Skin epidermis (tissue), 12 donors: ENCODE measurements at regions not wholly inside any gene's neighbourhood (a gene's known extent, or its start where the extent isn't known, plus 50 kb on each side); places are given as distances from the start of the nearest gene placed in this dataset.
"Not testable (repeated sequence)": the region's sequence is repeated elsewhere in the genome, so short reads cannot be mapped to it uniquely, and the experiment has no call there.

ENCODE experiments used
- H3K27ac ChIP-seq, 21 experiments: fragments of 200-600 bp; sonication (generic) in 11 of 21; one replicate each; pipeline ENCODE4 v1.5.0; 2020; ENCODE audit warnings: mild to moderate bottlenecking in 3 of 21, inconsistent platforms in 2 of 21, moderate library complexity in 2 of 21
- H3K4me3 ChIP-seq, 7 experiments: fragments of 200-600 bp; sonication (generic) in 2 of 7; one replicate each; pipeline ENCODE4 v1.5.0; 2020; ENCODE audit warnings: inconsistent platforms in 2 of 7, mild to moderate bottlenecking in 2 of 7, moderate library complexity in 1 of 7

DNA sequence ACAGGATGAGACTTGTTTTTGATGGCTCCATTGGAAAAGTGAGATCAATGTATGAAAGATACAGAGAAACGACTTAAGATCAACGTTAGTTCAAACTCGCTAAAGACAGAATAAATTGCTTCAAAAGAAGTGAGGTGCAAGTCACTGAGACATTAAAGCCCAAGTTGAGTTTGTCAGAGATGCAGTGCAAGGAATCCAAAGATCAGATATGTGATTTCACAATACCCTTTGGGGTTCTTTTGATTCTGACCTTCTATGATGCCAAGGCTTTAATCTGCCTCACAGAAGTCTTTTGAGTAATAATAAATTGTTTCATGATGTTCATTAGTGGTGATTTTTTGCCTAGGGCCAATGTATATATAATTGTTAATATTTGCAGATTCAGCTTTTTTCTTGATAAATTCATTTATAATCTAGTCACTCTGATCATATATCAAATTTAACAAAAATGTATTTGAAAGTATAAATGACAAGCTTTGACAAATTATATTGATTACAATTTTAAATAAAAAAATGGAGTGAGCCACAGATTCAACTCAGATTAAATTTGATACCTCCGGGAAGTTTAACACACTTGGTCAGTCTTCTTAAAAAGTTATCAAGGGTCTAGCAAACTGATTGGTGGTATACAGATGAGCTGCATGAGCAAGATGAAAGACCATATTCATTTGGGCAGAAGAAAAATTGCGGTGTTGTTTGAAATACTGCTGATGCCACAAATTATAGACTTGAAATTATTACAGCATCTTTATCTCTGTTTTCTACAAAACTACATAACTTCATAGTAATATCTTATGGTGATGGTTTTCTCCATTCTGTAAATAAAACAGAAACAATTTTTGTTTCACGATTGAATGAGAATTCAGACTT, 144.8 kb upstream of the FAR2 start:
- no peak overlapping the region for H3K4me3 ChIP-seq
- no peak overlapping the region for H3K27ac ChIP-seq

DNA sequence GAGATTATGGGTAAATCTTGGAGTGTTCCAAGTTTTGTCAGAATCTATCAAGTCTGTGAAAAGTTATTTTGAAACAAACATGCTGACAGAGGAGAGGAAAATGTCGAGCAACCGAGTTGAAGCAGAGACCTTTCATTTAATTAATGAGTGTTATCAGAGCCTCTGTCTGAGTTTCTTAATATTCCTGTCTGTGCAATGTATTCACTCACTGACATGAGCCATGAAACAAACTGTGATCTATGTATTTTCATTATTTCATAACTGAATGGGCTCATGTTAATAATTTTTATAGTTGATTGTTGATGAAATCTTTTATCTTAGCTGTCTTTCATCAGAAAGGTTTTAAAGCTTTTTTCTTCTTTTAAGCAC, 144.2 kb upstream of the FAR2 start:
- no peak overlapping the region for H3K4me3 ChIP-seq

DNA sequence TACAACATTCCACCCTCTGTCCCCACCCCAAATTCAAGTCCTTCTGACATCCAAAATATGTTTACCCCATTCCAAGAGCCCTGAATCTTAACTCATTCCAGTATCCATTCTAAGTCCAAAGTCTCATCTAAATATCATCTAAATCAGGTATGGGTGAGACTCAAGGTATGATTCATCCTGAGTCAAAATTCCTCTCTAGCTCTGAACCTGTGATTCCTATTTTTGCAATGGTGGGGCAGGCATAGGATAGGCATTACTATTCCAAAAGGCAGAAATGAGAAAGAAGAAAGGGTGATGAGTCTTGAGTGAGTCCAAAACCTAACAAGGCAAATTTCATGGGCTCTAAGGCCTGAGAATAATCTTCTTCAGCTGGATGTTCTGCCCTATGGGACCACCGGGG, 140.3 kb upstream of the FAR2 start:
- Histone ChIP-seq H3K27ac (no peak overlapping the region), H3K4me3 (no peak overlapping the region)

More for the DNA sequence above, 144.2 kb upstream of the FAR2 start:
- H3K27ac ChIP-seq = no peak overlapping the region

DNA sequence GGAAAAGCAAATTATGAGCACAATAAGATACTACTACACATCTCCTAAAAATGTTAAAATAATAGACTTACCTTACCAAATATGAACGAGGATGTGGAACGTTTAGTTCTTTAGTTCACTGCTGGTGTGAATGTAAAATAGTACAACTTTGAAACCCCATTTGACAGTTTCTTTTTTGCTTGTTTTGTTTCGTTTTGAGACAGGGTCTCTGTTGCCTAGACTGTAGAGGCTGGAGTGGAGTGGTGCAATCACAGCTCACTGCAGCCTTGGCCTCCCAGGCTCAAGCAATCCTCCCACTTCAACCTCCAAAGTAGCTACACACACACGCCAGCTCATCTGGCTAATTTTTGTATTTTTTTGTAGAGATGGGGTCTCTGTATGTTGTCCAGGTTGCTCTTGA, 136.4 kb upstream of the FAR2 start:
- H3K4me3 ChIP-seq = no peak overlapping the region
- H3K27ac ChIP-seq = no peak overlapping the region

DNA sequence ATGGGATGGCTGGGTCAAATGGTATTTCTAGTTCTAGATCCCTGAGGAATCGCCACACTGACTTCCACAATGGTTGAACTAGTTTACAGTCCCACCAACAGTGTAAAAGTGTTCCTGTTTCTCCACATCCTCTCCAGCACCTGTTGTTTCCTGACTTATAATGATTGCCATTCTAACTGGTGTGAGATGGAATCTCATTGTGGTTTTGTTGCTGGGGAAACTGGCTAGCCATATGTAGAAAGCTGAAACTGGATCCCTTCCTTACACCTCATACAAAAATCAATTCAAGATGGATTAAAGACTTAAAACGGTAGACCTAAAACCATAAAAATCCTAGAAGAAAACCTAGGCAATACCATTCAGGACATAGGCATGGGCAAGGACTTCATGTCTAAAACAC, 131.5 kb upstream of the FAR2 start:
- not testable (repeated sequence) for H3K27ac ChIP-seq, H3K4me3 ChIP-seq

DNA sequence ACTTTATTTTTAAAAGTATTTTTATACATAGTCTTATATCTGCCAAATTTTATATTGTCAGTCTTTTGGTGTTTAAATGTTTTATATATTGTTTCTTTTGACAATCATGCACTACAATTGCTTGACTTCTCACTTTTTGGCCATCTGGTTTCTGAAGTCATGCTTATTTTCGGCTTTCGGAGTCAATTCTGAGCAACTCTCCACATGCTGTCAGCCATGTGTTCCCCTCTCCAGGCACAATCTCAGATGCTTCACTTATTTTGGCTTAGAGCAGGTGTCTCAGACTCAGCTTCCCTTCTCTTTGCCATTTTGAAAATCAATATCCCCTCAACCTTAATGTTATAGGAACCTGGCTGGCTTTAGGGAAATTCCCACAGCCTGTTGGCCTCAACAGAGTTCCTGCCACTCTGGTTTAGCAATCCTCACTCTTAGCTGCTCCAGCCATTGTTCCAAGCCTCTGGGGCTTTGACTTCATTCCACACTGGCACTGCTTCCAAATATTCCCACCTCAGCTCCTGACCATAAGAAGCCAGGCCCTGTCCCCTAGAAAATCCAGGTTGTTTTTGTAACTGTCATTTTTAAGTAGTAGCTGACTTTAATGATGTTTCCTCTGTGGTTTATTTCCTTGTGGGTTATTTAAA, 125.5 kb upstream of the FAR2 start:
- Histone ChIP-seq H3K4me3 (no peak overlapping the region), H3K27ac (no peak overlapping the region)

DNA sequence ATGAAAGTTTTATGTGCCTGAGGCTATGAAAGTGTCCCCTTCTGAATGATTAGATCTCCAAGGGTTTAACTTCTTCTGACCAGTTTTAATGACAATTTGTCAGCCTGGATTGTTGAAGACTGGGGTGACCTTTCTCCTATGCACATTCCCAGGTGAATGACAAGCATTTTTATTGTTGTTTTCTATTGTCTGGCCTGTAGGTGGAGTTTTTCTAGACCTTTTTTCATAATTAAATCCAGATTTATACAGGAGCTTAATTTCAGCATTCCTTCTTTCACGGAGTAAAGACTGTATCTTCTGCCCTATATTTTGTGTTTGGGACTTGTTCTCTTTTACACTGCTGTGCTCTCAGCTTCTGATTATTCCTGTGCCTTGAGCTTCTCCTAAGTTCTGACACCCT, 125.0 kb upstream of the FAR2 start:
- no peak overlapping the region for H3K4me3 ChIP-seq
- no peak overlapping the region for H3K27ac ChIP-seq

DNA sequence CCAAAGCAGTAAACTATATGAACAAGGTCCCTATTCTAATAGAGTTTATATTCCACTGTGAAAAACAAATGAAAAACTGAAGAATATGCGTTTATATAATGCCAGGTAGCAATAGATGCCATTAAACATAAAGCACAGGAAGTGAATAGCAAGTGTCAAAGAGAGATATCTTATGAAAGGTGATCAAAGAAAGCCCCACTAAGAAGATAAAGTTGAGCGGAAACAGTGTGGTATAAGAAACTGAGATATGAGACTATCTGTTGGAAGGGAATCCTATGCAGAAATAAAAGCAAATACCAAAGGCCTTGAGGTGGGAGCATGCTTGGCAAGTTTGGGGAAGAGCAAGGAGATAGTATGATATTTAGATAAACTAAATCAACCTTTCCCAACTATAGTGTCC, 123.1 kb upstream of the FAR2 start:
- Histone ChIP-seq H3K27ac (no peak overlapping the region), H3K4me3 (no peak overlapping the region)

DNA sequence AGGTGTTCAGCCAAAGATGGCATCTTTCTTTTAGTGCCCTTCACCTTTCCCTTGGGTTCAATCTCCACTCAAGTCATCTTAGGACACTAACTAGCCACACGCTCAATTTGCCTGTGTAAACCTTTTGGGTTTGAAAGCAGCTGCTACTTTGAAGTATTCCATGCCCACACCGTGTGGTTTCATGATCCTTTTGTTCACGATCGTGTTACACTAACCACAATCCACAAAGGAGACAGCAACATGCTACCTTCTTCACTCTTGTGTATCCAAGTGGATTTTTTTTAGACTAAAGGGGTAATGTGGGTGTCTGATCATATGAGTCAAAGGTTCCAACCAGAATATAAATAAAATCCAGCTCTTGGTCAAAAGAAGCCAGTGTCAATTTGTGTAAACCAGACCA, 122.7 kb upstream of the FAR2 start:
- no peak overlapping the region for H3K27ac ChIP-seq
- no peak overlapping the region for H3K4me3 ChIP-seq

DNA sequence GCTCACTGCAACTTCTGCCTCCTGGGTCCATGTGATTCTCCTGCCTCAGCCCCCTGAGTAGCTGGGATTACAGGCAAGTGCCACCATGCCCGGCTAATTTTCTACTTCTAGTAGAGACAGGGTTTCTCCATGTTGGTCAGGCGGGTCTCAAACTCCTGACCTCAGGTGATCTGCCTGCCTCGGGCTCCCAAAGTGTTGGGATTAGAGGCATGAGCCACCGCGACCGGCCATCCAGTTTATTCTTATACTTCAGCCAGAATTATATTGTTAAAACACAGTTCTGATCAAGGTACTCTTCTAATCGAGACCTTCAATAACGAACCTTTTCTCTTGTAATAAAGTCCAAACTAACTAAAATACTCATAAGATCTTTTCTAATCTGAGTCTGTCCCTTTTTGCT, 119.6 kb upstream of the FAR2 start:
- H3K4me3 ChIP-seq, H3K27ac ChIP-seq: not testable (repeated sequence)

DNA sequence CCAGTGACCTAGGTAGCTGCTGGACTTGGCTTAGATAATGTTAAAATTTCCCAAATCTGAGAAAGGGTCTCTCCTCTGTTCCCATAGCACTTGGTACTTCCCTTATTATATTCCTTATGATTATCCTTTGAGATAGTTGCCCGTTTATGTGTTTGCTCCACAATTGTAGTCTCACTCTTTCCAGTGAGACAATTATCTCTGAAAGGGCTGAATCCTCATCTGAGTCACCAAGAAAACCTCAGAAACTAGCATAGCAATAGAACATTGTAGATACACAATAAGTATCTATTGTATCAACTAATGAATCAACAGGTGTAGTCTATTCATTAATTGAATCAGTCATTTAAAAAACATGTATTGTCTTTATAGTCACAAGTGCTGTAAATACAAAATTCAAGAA, 119.1 kb upstream of the FAR2 start:
- H3K4me3 ChIP-seq = no peak overlapping the region

DNA sequence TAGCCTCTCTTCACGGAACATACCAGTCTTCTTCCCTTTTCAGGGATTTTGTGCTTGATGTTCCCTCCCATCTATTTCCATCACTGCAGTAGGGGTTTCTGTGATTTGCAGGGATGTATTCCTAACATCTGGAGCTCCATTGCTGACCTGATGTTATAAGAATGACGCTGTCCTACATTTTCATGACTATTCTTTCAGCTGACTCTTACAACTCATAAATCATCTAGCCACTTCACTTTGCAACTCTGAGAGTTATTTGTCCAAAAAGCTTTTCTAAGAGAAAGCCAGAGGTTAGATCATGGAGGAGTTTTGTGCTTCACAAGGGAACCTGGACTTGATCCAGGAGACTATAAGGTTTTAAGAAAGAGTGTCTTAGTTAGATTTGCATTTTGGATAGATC, 116.6 kb upstream of the FAR2 start:
- no peak overlapping the region for H3K27ac ChIP-seq
- no peak overlapping the region for H3K4me3 ChIP-seq

More for the DNA sequence above, 119.1 kb upstream of the FAR2 start:
- H3K27ac ChIP-seq = no peak overlapping the region

DNA sequence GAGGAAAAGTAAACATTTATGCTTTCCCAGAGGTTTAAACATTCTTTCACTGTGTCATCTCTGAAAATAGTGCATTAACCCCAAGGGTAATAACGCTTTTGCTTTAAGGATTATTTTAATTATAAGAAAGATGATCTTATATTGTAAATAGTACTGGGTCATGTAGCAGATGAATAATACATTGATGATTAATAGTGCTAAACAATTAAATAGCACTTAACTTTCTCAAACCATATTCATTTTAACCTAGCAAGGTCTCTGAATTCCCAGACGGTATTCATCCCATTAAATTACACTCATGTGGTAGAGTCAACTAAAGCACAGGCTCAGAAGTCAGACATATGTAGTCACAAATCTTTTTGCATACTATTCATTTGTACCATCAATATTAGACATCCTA, 115.6 kb upstream of the FAR2 start:
- no peak overlapping the region for H3K4me3 ChIP-seq
- H3K27ac ChIP-seq = no peak overlapping the region

DNA sequence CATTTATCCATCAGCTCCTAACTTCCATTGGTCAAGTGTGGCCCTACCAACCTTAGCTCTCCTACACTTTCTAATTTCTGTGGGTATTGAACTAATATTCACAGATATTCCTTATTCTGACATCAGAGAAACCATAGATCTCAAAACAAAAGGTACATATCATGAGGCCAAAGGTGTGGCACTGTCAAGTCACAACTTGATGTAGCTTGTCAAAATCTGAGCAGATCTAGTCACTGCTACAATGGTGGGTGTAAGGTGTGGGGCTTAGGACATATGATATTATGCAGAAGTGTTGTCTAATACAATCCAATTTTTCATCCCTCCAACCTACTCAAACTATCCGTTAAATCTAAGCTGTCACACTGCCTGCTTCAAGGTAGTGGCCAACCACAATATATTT, 114.0 kb upstream of the FAR2 start:
- H3K4me3 ChIP-seq = no peak overlapping the region
- H3K27ac ChIP-seq = no peak overlapping the region

DNA sequence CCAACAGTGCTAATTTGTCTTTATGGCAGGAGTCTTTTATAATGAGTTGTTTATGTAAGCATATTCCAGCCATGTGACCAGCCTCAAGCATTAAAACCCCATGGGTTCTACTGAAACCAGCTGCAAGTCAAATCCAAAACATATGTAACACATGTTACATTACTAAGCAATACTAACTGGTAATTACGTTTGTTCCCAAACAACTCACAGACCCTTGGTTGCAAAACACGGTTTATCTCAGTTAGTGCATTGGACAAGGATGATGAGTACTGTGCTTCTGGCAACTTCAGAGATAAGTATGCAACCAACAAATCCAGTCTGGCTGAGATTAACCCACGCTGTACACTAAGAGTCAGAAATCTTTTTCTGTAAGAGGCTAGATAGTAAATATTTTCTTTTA, 110.1 kb upstream of the FAR2 start:
- Histone ChIP-seq H3K4me3 (no peak overlapping the region), H3K27ac (peak overlapping the region in 3 of 21 experiments; percentile 29 to 69 (median 59))

DNA sequence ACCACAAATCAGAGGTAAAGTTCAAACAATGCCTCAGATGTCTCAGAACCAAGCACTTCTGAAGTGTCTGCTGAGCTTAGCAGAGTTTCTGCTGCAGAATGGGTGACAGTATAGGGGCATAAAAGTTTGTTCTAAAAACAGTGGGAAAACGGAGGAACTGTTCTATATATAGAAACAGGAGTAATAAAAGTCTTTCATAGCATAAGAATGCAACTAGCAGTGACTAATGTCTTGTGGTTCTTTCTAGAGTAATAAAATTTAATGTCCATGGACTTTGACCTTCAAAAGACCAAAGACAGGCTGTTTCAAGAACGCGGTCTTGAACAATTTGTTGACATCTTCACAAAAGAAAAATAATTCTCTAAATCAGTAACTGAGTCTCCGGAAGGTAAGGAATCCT, 107.5 kb upstream of the FAR2 start:
- no peak overlapping the region for H3K4me3 ChIP-seq
- peak overlapping the region in 4 of 21 experiments; percentile 23 to 74 (median 41) for H3K27ac ChIP-seq

DNA sequence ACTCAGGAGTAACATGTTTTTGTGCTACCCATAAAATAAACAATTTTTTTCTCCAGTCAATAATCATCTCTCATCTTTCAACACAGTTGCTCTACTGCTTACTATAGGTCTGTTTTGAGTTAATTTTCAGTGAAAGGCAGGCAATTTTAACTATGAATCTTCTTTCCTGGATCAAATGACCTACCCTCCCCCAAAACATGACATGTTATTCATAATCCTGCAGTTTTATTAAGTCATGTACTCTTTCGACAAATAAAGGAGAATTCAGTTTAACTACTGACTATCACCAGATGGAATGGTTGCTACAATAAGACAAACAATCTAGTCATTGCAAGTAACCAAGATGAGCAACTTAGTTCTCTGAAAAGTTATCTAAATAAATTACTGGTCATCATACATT, 106.0 kb upstream of the FAR2 start:
- H3K27ac ChIP-seq = peak overlapping the region in 1 of 21 experiments; percentile 74

DNA sequence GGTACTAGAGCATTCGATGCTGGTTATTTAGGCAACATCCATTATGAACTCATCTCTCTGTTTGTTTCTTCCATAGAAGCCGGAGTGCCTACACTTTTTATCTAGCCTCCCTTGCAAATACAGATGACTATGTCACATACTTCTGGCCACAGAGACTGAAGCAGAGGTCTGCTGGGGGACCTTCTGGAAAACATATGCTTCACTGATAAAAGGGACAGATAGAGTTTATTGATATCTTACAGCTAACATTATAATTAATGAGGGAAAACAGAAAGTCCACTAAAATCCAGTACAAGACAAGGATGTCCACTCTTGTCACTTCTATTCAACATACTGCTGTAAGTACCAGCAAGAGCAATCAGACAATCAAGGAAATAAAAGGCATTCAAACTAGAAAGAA, 104.3 kb upstream of the FAR2 start:
- Histone ChIP-seq H3K4me3 (no peak overlapping the region), H3K27ac (no peak overlapping the region)

More for the DNA sequence above, 106.0 kb upstream of the FAR2 start:
- H3K4me3 ChIP-seq = no peak overlapping the region

DNA sequence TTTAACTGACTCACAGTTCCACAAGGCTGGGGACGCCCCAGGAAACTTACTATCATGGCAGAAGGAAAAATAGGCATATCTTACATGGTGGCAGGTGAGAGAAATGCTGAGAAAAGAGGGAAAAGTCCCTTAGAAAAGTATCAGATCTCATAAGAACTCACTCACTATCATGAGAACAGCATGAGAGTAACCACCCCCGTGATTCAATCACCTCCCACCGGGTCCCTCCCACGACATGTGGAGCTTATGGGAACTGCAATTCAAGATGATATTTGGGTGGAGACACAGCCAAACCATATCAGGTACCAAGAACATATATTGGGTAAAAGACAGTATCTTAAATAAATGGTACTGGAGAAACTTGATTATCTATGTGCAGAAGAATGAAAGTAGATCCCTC, 100.3 kb upstream of the FAR2 start:
- H3K27ac ChIP-seq = no peak overlapping the region
- no peak overlapping the region for H3K4me3 ChIP-seq

DNA sequence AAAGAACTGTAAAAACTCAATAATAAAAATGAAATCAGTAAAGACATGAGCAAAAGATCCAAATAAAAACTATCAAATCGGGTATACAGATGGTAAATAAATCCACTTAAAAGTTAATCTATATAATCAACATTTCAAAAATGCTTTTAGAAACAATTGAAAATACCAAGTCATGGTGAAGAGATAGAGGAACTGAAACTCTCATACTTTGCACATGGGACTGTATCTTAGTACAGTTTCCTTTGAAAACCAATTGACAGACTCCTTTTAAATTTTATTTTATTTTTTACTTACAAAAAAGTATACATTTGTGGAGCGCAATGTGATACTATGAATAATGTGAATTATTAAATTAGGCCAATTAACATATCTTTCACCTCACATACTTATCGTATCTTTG, 98.6 kb upstream of the FAR2 start:
- H3K4me3 ChIP-seq = no peak overlapping the region
- H3K27ac ChIP-seq = no peak overlapping the region

DNA sequence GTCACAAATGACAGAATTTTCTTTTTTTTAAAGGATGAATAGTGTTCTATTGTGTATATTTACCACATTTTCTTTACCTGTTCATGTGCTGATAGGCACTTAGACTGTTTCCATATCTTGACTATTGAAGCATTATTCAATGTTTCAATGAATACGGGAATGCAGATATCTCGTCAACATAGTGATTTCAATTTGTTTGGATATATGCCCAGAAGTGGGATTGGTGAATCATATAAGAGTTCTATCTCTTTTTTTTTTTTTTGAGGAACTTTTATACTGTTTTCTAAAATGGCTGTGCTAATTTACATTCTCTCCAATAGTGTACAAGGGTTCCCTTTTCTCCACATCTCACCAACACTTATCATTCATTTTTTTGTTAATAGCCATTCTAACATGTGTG, 97.9 kb upstream of the FAR2 start:
- H3K4me3 ChIP-seq = no peak overlapping the region
- no peak overlapping the region for H3K27ac ChIP-seq

DNA sequence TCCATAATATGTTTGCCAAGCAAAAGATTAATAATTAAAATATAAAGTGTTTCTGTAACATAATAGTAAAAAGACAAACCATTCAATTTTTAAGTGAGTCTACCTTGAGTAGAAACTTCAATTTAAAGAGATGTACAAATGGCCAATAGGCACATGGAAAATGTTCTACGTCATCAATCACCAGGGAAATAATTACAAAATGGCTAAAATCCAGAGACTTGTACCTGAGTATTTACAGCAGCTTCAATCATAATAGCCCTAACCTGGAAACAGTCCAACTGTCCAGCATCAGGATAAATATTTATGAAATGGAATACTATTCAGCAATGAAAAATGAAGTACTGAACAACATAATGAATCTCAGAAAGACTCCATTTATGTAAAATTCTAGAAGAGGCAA, 95.5 kb upstream of the FAR2 start:
- Histone ChIP-seq H3K4me3 (no peak overlapping the region), H3K27ac (no peak overlapping the region)
